ENCODE measurements at regions not wholly inside any gene's neighbourhood (a gene's known extent, or its start where the extent isn't known, plus 50 kb on each side); places are given as distances from the start of the nearest gene placed in this dataset.

- no peaks in the 10 kb centered on the region for H3K4me1 ChIP-seq
- peaks cover 0 to 8% (median 5%) of the 10 kb centered on the region in 4 donors for H3K9me3 ChIP-seq
- no peak overlapping the region for H3K27ac ChIP-seq (replicated peaks in 1 of 4)
- no peaks in the 10 kb centered on the region for H3K36me3 ChIP-seq
- TF ChIP-seq POLR2A (IDR thresholded peaks at IDR 0.05; ENCODE audit: low read depth) (no peak), EP300 (IDR thresholded peaks at IDR 0.05) (no peak), CTCF (IDR thresholded peaks at IDR 0.05) (no peak), POLR2AphosphoS5 (IDR thresholded peaks at IDR 0.05) (no peak)
- H3K27me3 ChIP-seq: peaks cover 0 to 7% (median 0%) of the 10 kb centered on the region in 4 donors
- intact Hi-C loops (cut with DNase I): no loop called here
- H3K4me3 ChIP-seq: no peak overlapping the region
- DNase-seq (ENCODE audit: extremely low spot score): no peak
- 82% methylated on average over 9 of the region's 9 CpGs for WGBS
Observed at GRCh38 chr20:51165131-51165530, 142.2 kb upstream of the KCNG1 start.

GRCh38 chr20:51164731-51165130 is 141.8 kb upstream of the KCNG1 start:
- no peak for TF ChIP-seq POLR2AphosphoS5 (IDR thresholded peaks at IDR 0.05)
- intact Hi-C loops (cut with DNase I): no loop called here
- Histone ChIP-seq H3K27ac (replicated peaks in 1 of 4) (no peak overlapping the region), H3K9me3 (peaks cover 0 to 7% (median 3%) of the 10 kb centered on the region in 4 donors), H3K4me3 (no peak overlapping the region), H3K27me3 (peaks cover 0 to 7% (median 0%) of the 10 kb centered on the region in 4 donors), H3K4me1 (no peaks in the 10 kb centered on the region), H3K36me3 (no peaks in the 10 kb centered on the region)
- DNase-seq (ENCODE audit: extremely low spot score): peak; percentile 77
- 89% methylated on average over 2 of the region's 2 CpGs for WGBS

GRCh38 chr20:51163996-51164600 is 141.2 kb upstream of the KCNG1 start:
- WGBS: 75% methylated on average over 4 of the region's 13 CpGs

GRCh38 chr20:51162015-51162414 is 139.1 kb upstream of the KCNG1 start:
- Histone ChIP-seq H3K4me1 (peaks cover 0 to 4% (median 2%) of the 10 kb centered on the region in 4 donors), H3K36me3 (no peaks in the 10 kb centered on the region), H3K27me3 (peaks cover 0 to 7% (median 0%) of the 10 kb centered on the region in 4 donors), H3K4me3 (no peak overlapping the region), H3K9me3 (no peaks in the 10 kb centered on the region), H3K27ac (replicated peaks in 1 of 4) (no peak overlapping the region)
- intact Hi-C loops (cut with DNase I): no loop called here
- TF ChIP-seq CTCF (IDR thresholded peaks at IDR 0.05): no peak
- TF ChIP-seq POLR2AphosphoS5 (IDR thresholded peaks at IDR 0.05): no peak
- TF ChIP-seq EP300 (IDR thresholded peaks at IDR 0.05): no peak
- TF ChIP-seq POLR2A (IDR thresholded peaks at IDR 0.05; ENCODE audit: low read depth): no peak
- 66% methylated on average over 6 of the region's 6 CpGs for WGBS
- DNase-seq (ENCODE audit: extremely low spot score): peak; percentile 42

More at GRCh38 chr20:51163996-51164600, 141.2 kb upstream of the KCNG1 start:
- peak; percentile 88 for DNase-seq (ENCODE audit: extremely low spot score)
- intact Hi-C loops (cut with DNase I): no loop called here
- Histone ChIP-seq H3K9me3 (peaks cover 0 to under 1% (median 0%) of the 10 kb centered on the region in 4 donors), H3K4me3 (no peak overlapping the region), H3K4me1 (no peaks in the 10 kb centered on the region), H3K27me3 (peaks cover 0 to 7% (median 0%) of the 10 kb centered on the region in 4 donors), H3K27ac (replicated peaks in 1 of 4) (no peak overlapping the region), H3K36me3 (no peaks in the 10 kb centered on the region)
- TF ChIP-seq CTCF (IDR thresholded peaks at IDR 0.05): no peak
- no peak for TF ChIP-seq POLR2AphosphoS5 (IDR thresholded peaks at IDR 0.05)
- TF ChIP-seq EP300 (IDR thresholded peaks at IDR 0.05): no peak
- no peak for TF ChIP-seq POLR2A (IDR thresholded peaks at IDR 0.05; ENCODE audit: low read depth)

GRCh38 chr20:51160821-51161220 is 137.9 kb upstream of the KCNG1 start:
- peaks cover 6 to 14% (median 12%) of the 10 kb centered on the region in 4 donors for H3K4me1 ChIP-seq
- peak; percentile 60 for DNase-seq (ENCODE audit: extremely low spot score)
- peaks cover 0 to 7% (median 0%) of the 10 kb centered on the region in 4 donors for H3K27me3 ChIP-seq
- TF ChIP-seq POLR2AphosphoS5 (IDR thresholded peaks at IDR 0.05) (no peak), CTCF (IDR thresholded peaks at IDR 0.05) (no peak), EP300 (IDR thresholded peaks at IDR 0.05) (no peak), POLR2A (IDR thresholded peaks at IDR 0.05; ENCODE audit: low read depth) (no peak)
- no peak overlapping the region for H3K4me3 ChIP-seq
- intact Hi-C loops (cut with DNase I): no loop called here
- no peaks in the 10 kb centered on the region for H3K36me3 ChIP-seq
- no peaks in the 10 kb centered on the region for H3K9me3 ChIP-seq
- H3K27ac ChIP-seq (replicated peaks in 1 of 4): no peak overlapping the region
- 85% methylated on average over 6 of the region's 6 CpGs for WGBS

Measured in esophagus muscularis mucosa (tissue), 4 donors.